ENCODE measurements at regions not wholly inside any gene's neighbourhood (a gene's known extent, or its start where the extent isn't known, plus 50 kb on each side); places are given as distances from the start of the nearest gene placed in this dataset.

GRCh38 chr12:46523863-46524770 is 151.5 kb upstream of the SLC38A2 start:
- H3K9me3 Mint-ChIP-seq: no peaks in the 10 kb centered on the region
- DNase-seq (ENCODE audit: low spot score in 2 of 2) (no peak), ATAC-seq (replicated peaks; ENCODE audit: extremely low read depth, poor library complexity, severe bottlenecking) (peak; percentile 43)
- no peaks in the 10 kb centered on the region for H3K27me3 Mint-ChIP-seq
- no peaks in the 10 kb centered on the region for H3K36me3 Mint-ChIP-seq (ENCODE audit: insufficient read depth)
- peaks cover 17% of the 10 kb centered on the region for H3K4me1 Mint-ChIP-seq
- H3K27ac Mint-ChIP-seq (ENCODE audit: low read depth): peak overlapping the region; percentile 66
- H3K4me3 Mint-ChIP-seq: peak overlapping the region; percentile 61

GRCh38 chr12:46523446-46523845 is 150.9 kb upstream of the SLC38A2 start:
- Mint-ChIP-seq H3K27me3 (no peaks in the 10 kb centered on the region), H3K9me3 (no peaks in the 10 kb centered on the region), H3K36me3 (ENCODE audit: insufficient read depth) (no peaks in the 10 kb centered on the region), H3K4me3 (peak overlapping the region; percentile 61), H3K27ac (ENCODE audit: low read depth) (peak overlapping the region; percentile 66), H3K4me1 (peaks cover 17% of the 10 kb centered on the region)
- no peak for ATAC-seq (replicated peaks; ENCODE audit: extremely low read depth, poor library complexity, severe bottlenecking)
- DNase-seq (ENCODE audit: low spot score in 2 of 2): no peak

GRCh38 chr12:46522071-46522470 is 149.5 kb upstream of the SLC38A2 start:
- H3K27me3 Mint-ChIP-seq: no peaks in the 10 kb centered on the region
- no peak overlapping the region for H3K27ac Mint-ChIP-seq (ENCODE audit: low read depth)
- H3K4me3 Mint-ChIP-seq: no peak overlapping the region
- H3K9me3 Mint-ChIP-seq: no peaks in the 10 kb centered on the region
- H3K4me1 Mint-ChIP-seq: peaks cover 25% of the 10 kb centered on the region
- DNase-seq (ENCODE audit: low spot score in 2 of 2) (no peak), ATAC-seq (replicated peaks; ENCODE audit: extremely low read depth, poor library complexity, severe bottlenecking) (no peak)
- no peaks in the 10 kb centered on the region for H3K36me3 Mint-ChIP-seq (ENCODE audit: insufficient read depth)

- Mint-ChIP-seq H3K36me3 (ENCODE audit: insufficient read depth) (no peaks in the 10 kb centered on the region), H3K27ac (ENCODE audit: low read depth) (no peak overlapping the region)
These were observed 148.6 kb upstream of the SLC38A2 start for GRCh38 chr12:46521145-46521544.

GRCh38 chr12:46519407-46519806 is 146.8 kb upstream of the SLC38A2 start:
- H3K27ac Mint-ChIP-seq (ENCODE audit: low read depth): no peak overlapping the region

More at GRCh38 chr12:46521145-46521544, 148.6 kb upstream of the SLC38A2 start:
- Mint-ChIP-seq H3K27me3 (no peaks in the 10 kb centered on the region), H3K9me3 (no peaks in the 10 kb centered on the region), H3K4me1 (peaks cover 26% of the 10 kb centered on the region), H3K4me3 (no peak overlapping the region)
- DNase-seq (ENCODE audit: low spot score in 2 of 2): no peak
- ATAC-seq (replicated peaks; ENCODE audit: extremely low read depth, poor library complexity, severe bottlenecking): no peak

GRCh38 chr12:46518729-46519128 is 146.2 kb upstream of the SLC38A2 start:
- DNase-seq (ENCODE audit: low spot score in 2 of 2): no peak
- no peaks in the 10 kb centered on the region for H3K27me3 Mint-ChIP-seq
- ATAC-seq (replicated peaks; ENCODE audit: extremely low read depth, poor library complexity, severe bottlenecking): no peak
- no peaks in the 10 kb centered on the region for H3K36me3 Mint-ChIP-seq (ENCODE audit: insufficient read depth)
- no peak overlapping the region for H3K4me3 Mint-ChIP-seq
- H3K9me3 Mint-ChIP-seq: no peaks in the 10 kb centered on the region
- H3K27ac Mint-ChIP-seq (ENCODE audit: low read depth): no peak overlapping the region
- H3K4me1 Mint-ChIP-seq: peaks cover 21% of the 10 kb centered on the region

More at GRCh38 chr12:46519407-46519806, 146.8 kb upstream of the SLC38A2 start:
- no peaks in the 10 kb centered on the region for H3K36me3 Mint-ChIP-seq (ENCODE audit: insufficient read depth)
- H3K27me3 Mint-ChIP-seq: no peaks in the 10 kb centered on the region
- no peak overlapping the region for H3K4me3 Mint-ChIP-seq
- DNase-seq (ENCODE audit: low spot score in 2 of 2) (no peak), ATAC-seq (replicated peaks; ENCODE audit: extremely low read depth, poor library complexity, severe bottlenecking) (no peak)
- H3K9me3 Mint-ChIP-seq: no peaks in the 10 kb centered on the region
- peaks cover 22% of the 10 kb centered on the region for H3K4me1 Mint-ChIP-seq

- Mint-ChIP-seq H3K9me3 (no peaks in the 10 kb centered on the region), H3K36me3 (ENCODE audit: insufficient read depth) (no peaks in the 10 kb centered on the region), H3K4me1 (peaks cover 21% of the 10 kb centered on the region), H3K4me3 (no peak overlapping the region), H3K27me3 (no peaks in the 10 kb centered on the region), H3K27ac (ENCODE audit: low read depth) (no peak overlapping the region)
- ATAC-seq (replicated peaks; ENCODE audit: extremely low read depth, poor library complexity, severe bottlenecking) (no peak), DNase-seq (ENCODE audit: low spot score in 2 of 2) (no peak)
These were observed 145.6 kb upstream of the SLC38A2 start for GRCh38 chr12:46518169-46518568.

GRCh38 chr12:46517579-46517962 is 145.0 kb upstream of the SLC38A2 start:
- Mint-ChIP-seq H3K36me3 (ENCODE audit: insufficient read depth) (no peaks in the 10 kb centered on the region), H3K9me3 (no peaks in the 10 kb centered on the region), H3K27me3 (no peaks in the 10 kb centered on the region), H3K4me3 (no peak overlapping the region), H3K27ac (ENCODE audit: low read depth) (peak overlapping the region; percentile 39), H3K4me1 (peaks cover 27% of the 10 kb centered on the region)
- no peak for ATAC-seq (replicated peaks; ENCODE audit: extremely low read depth, poor library complexity, severe bottlenecking)
- no peak for DNase-seq (ENCODE audit: low spot score in 2 of 2)

- Mint-ChIP-seq H3K4me3 (no peak overlapping the region), H3K27ac (ENCODE audit: low read depth) (peak overlapping the region; percentile 39), H3K4me1 (peaks cover 32% of the 10 kb centered on the region), H3K27me3 (no peaks in the 10 kb centered on the region), H3K36me3 (ENCODE audit: insufficient read depth) (no peaks in the 10 kb centered on the region), H3K9me3 (no peaks in the 10 kb centered on the region)
- no peak for ATAC-seq (replicated peaks; ENCODE audit: extremely low read depth, poor library complexity, severe bottlenecking)
- DNase-seq (ENCODE audit: low spot score in 2 of 2): no peak
These were observed 144.5 kb upstream of the SLC38A2 start for GRCh38 chr12:46516933-46517578.

GRCh38 chr12:46516238-46516932 is 143.8 kb upstream of the SLC38A2 start:
- Mint-ChIP-seq H3K4me1 (peaks cover 32% of the 10 kb centered on the region), H3K9me3 (no peaks in the 10 kb centered on the region), H3K36me3 (ENCODE audit: insufficient read depth) (no peaks in the 10 kb centered on the region), H3K27me3 (no peaks in the 10 kb centered on the region), H3K27ac (ENCODE audit: low read depth) (no peak overlapping the region), H3K4me3 (no peak overlapping the region)
- no peak for ATAC-seq (replicated peaks; ENCODE audit: extremely low read depth, poor library complexity, severe bottlenecking)
- DNase-seq (ENCODE audit: low spot score in 2 of 2): no peak

GRCh38 chr12:46515829-46516228 is 143.3 kb upstream of the SLC38A2 start:
- H3K4me3 Mint-ChIP-seq: no peak overlapping the region
- no peak overlapping the region for H3K27ac Mint-ChIP-seq (ENCODE audit: low read depth)
- ATAC-seq (replicated peaks; ENCODE audit: extremely low read depth, poor library complexity, severe bottlenecking) (no peak), DNase-seq (ENCODE audit: low spot score in 2 of 2) (no peak)
- peaks cover 32% of the 10 kb centered on the region for H3K4me1 Mint-ChIP-seq
- H3K27me3 Mint-ChIP-seq: no peaks in the 10 kb centered on the region
- no peaks in the 10 kb centered on the region for H3K9me3 Mint-ChIP-seq
- H3K36me3 Mint-ChIP-seq (ENCODE audit: insufficient read depth): no peaks in the 10 kb centered on the region

- Mint-ChIP-seq H3K4me3 (no peak overlapping the region), H3K9me3 (peaks cover 6% of the 10 kb centered on the region), H3K36me3 (ENCODE audit: insufficient read depth) (peaks cover 2% of the 10 kb centered on the region), H3K27me3 (no peaks in the 10 kb centered on the region), H3K27ac (ENCODE audit: low read depth) (no peak overlapping the region), H3K4me1 (peaks cover 32% of the 10 kb centered on the region)
- DNase-seq (ENCODE audit: low spot score in 2 of 2): no peak
- ATAC-seq (replicated peaks; ENCODE audit: extremely low read depth, poor library complexity, severe bottlenecking): no peak
These were observed 142.3 kb upstream of the SLC38A2 start for GRCh38 chr12:46514886-46515285.

Data from central memory CD8-positive, alpha-beta T cell (primary cell).